NOMO-1 treated with dmso at 0.1 percent for 144 hours (cell line): ENCODE measurements at regions not wholly inside any gene's neighbourhood (a gene's known extent, or its start where the extent isn't known, plus 50 kb on each side); places are given as distances from the start of the nearest gene placed in this dataset.

Experiments used
- DNase-seq: peaks from one replicate; lab custom pipeline; 2025; ENCODE audit not compliant: unreplicated experiment; lab: John Stamatoyannopoulos, UW

GRCh38 chr4:19999775-20000414, 251.8 kb upstream of the SLIT2 start:
- no peak for DNase-seq

GRCh38 chr4:19999276-19999675, 252.4 kb upstream of the SLIT2 start:
- no peak for DNase-seq

DNA sequence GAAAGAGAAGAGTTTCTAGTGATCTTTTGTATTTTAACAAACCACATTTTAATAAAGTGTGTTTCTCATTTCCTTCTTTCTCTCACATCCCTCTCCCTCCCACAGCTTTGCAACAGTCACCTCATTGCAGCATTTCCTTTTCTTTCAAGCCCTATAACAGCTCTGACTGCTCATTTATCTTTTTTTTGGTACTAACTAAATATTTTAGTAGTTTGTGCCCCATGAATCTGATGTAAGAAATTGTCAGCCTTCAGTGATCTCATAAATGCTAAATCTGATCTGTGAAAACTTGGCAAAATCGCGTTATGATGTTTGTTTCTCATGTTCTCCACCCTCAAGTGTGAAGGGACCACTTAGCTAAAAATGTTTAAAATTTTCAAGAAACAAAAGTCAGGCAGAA, 258.5 kb upstream of the SLIT2 start:
- DNase-seq = peak; percentile 78

GRCh38 chr4:19992471-19993093, 259.1 kb upstream of the SLIT2 start:
- DNase-seq = peak; percentile 36

- DNase-seq = no peak
Measured at GRCh38 chr4:19987746-19988145, 264.0 kb upstream of the SLIT2 start.

- DNase-seq = no peak
Measured at GRCh38 chr4:19983072-19983471, 268.6 kb upstream of the SLIT2 start.

- DNase-seq = no peak
Measured at GRCh38 chr4:19982556-19982955, 269.1 kb upstream of the SLIT2 start.

- DNase-seq = no peak
Measured at GRCh38 chr4:19971829-19972228, 279.9 kb upstream of the SLIT2 start.

DNA sequence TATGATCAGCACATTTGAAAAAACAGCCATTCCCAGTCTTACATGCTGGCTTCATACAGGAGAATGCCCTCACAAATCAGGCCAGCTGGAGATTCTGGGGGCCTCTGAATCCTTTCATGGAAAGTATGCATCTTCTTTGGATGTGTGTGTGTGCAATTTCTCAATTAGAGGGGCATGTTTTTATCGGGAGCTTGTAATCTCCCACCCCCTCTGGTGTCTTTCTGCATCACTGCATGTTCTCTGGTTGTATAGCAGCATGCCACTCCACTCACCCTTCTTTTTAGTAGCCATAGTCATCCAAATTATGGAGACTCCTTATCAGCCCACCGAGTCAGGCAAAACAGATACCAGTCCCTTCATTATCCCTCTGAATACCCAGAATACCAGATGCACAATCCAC, 282.2 kb upstream of the SLIT2 start:
- no peak for DNase-seq

DNA sequence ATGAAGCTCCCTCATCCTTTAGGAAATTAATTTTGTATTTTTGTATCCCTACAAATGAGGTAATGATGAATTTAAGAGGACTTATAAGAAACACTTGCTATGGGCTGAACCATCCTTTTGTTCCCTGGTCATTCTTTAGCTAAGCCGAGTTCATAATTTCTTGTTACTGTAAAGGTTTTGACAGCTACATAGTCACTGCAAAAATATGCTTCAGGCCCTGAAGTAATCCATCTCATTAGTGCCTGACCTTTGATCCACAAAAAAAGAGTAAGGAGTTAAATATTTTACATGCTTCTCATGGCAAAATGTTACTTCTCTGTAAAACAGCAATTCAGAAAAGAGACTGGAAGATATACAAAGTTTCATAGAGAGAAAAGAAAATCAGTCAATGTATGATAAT, 290.6 kb upstream of the SLIT2 start:
- DNase-seq = no peak

DNA sequence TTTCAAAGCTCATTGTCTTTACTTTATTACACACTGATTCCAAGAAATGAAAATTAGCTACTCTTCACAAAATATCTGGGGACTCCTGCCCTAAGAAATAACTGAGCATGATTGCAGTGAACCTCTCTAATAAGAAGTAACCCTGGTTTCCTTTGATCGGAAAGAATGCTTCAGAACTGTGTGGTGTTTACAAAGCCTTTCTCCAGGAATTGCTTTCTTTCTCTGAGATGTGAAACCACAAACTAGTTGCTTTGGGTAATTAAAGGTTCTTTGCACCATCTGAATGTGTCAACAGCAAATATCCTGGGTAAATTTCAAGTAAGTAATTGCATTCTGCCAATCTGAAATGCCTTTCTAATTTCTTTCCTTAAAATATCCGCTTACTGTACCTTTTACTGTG, 292.9 kb upstream of the SLIT2 start:
- no peak for DNase-seq

- no peak for DNase-seq
Measured at GRCh38 chr4:19947349-19947748, 304.4 kb upstream of the SLIT2 start.

DNA sequence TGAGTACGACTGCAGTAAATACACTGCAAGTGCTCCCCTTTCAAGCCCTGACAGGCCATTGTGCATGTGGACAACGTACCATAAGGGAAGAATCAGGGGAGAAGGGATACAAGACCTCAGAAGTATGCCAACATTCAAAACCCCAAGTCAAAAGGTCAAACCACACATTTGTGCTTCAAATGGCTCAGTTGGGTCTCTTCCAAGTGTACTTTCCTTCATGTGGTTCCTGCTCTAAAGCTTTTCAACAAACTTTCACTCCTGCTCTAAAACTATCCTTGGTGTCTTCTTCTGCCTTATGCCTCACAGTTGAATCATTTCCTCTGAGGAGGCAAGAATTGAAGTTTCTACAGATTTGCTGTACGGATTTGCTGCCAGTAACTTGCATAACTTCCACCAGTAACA, 305.7 kb upstream of the SLIT2 start:
- no peak for DNase-seq

- no peak for DNase-seq
Measured at GRCh38 chr4:19945501-19945900, 306.2 kb upstream of the SLIT2 start.

GRCh38 chr4:19944806-19945205, 306.9 kb upstream of the SLIT2 start:
- DNase-seq = no peak

- no peak for DNase-seq
Measured at GRCh38 chr4:19944251-19944650, 307.5 kb upstream of the SLIT2 start.

DNA sequence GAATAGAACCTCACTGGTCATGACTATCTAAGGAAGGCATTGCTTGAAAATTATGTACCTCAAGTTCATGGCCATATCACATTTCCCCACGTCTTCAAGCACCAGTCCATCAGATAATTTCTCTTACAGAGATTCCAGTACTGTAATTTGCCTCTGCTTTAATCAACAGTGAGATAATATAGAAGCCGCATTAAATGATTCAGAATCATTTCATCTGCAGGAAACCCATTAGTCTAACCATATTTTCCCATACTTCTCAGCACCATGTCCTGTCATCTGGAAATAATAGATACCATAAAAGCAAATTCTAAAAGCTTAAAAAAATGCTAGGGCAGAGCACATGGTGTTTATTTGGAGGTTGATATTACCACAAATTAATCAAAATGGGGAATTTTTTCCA, 310.3 kb upstream of the SLIT2 start:
- no peak for DNase-seq

DNA sequence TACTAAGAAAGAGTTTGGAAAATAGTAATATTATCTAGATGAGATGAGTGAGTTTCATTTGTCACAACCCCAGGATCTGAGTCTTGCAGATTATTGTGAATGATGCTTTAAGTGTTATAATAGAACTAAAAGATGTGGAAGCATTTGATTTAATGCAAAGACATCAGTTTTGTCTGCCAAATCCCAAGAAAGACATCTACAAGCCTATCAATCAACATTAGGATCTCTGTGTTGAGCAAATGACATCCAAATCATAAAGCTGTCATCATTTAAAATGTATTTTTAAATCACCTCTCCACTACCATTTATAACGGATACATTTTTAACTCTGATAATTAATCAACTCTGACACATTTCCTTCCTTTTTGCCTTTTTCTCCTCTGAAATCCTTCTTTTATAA, 310.8 kb upstream of the SLIT2 start:
- no peak for DNase-seq

- no peak for DNase-seq
Measured at GRCh38 chr4:19936476-19936875, 315.2 kb upstream of the SLIT2 start.

- no peak for DNase-seq
Measured at GRCh38 chr4:19930742-19931141, 321.0 kb upstream of the SLIT2 start.

- no peak for DNase-seq
Measured at GRCh38 chr4:19927381-19927780, 324.3 kb upstream of the SLIT2 start.

DNA sequence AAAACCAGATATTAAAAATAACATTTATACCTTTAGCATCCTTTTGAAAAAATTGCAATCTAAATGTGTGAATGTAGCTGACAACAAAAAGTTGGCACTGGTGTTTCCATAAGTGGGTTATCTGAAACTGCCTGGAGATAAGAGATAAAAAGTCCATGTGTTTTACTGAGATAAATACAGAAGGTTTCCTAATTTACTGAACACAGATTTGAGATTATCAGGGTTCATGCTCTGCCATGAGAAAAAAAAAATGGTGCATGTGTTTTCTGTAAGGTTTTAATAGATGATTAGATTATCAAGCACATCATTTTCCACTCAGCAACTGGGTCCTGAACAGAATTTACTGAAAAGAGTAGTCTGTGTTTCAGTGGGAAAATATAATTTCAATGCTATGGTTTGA, 326.2 kb upstream of the SLIT2 start:
- DNase-seq = no peak

DNA sequence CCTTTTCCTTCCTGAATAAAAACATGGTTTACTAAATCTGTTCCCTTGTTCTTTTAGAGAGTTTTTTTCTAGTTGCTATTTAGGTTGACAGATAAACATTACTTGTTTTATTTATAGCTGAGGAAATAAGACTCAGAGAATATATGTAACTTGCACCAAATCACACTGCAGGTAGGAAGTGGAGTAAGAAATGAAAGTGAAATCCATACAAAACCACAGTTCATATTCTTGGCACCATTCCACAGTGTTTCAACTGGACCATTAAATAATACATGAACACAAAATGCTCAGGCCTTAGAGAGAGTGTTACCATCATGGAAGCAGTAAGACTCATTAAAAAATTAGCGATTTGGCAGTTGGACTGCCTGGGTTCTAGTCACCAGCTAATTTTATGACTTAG, 326.9 kb upstream of the SLIT2 start:
- no peak for DNase-seq
